NCI-H2227 treated with DMSO at 0.1 percent for 48 hours (cell line): ENCODE measurements at regions not wholly inside any gene's neighbourhood (a gene's known extent, or its start where the extent isn't known, plus 50 kb on each side); places are given as distances from the start of the nearest gene placed in this dataset.
A peak's percentile ranks its signal among the peaks of the same experiment; 100 is the strongest.

Source experiments
- DNase-seq: peaks from one replicate; lab custom pipeline; 2025; lab: John Stamatoyannopoulos, UW

DNA sequence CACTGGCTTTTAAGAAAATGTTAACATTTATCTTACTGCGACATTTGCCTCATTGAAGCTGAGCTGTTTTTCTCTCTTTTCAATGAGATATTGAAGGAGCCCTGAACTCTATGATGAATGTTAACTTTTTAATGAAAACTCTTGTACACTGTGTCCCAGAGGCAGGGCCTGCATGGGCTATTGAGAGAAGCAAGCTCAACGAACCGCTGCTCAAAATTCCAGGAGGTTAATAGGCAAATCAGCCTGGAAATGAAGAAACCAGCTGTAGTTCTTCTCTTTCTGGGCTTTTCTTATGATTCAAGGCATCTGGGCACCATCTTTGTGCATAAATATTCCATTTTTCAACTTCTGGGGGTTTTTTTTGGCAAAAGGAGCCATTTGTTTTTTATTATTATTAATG lies 168.4 kb upstream of the NPVF start:
- DNase-seq: no peak

DNA sequence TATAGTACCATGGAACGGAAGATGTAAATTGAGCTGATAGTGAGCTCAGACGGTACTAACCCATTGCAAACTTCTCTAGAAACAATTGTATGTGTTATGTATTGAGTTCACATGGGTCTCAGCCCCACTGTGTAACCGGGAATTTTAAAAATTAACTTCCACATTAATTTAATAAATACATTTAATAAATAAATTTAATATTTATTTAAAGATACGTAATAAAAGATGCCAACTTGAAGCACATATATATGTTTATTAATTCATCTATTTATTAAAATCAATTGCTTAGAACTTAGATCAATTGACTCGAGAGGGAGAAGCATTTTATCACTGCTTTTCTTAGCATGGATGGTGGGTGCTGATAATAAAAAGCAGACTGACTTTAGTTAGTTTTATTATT lies 170.1 kb upstream of the NPVF start:
- DNase-seq: no peak

DNA sequence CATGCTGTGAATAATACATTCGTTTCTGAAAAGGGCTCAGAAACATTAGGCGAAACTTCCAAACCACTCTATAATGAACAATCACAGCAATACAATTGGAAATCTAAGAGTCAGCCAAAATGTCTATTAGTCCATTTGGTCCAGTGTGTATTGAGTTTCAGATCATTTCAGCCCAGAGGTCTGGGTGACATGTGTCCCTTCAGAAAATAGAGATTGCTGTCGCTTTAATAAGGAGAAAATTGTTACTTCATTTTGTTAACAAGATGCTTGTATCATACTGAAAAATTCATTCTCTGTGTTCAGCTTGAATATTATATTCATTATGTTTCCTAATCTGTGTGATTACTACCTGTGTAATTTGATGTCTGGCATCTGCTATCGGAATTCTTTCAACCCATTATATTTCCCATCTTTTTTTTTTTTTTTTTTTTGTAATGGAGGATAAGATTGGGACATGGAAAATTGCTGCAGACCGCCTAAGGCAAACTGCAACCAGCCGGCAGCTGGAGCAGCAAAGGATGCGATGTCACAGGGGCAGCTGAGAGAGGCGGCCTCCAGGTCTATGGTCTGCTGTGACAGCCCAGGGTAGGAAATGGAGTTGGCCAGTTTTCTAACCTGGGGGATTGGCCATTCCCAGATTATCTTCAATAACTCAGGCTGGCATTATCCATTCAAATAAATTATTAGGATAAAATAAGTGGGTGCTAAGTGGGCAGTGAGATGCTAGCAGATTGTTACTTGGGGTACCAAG lies 170.9 kb upstream of the NPVF start:
- peak; percentile 71 for DNase-seq

DNA sequence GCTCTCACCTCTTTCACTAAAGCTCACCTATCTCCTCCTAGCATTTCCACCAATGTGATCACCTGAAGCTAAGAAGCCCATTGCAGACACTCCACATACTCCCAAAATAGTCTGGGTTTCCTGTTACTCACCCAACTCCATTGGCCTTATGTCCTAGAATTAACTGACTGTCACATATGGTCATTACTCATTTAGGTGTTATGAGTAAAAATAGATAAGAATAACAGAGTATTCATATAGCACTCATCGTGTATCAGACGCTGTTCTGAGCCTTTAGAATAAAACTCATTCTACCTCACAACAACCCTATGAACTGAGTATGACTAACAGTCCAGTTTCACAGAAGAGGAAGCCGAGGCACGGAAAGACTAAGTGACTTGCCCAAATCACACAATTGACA lies 174.2 kb upstream of the NPVF start:
- no peak for DNase-seq

DNA sequence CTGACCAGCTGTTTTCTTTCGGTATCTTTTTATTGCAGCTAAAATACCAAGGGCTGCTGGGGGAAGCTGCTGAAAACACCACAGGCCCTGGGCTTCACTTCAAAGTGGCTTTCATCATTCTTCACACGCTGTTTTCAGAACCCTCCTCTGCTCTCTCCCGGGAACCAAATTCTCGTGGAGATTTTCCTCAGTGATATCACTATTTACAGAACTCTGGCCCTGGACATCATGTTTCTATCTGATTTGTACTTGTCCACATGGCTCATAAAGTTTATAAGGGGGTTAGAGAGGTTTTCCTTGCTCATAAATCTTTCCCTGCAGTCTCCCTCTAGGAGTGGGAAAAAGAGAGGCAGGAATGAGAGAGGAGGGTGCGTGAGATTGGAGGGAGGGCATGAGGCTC lies 177.4 kb upstream of the NPVF start:
- no peak for DNase-seq

DNA sequence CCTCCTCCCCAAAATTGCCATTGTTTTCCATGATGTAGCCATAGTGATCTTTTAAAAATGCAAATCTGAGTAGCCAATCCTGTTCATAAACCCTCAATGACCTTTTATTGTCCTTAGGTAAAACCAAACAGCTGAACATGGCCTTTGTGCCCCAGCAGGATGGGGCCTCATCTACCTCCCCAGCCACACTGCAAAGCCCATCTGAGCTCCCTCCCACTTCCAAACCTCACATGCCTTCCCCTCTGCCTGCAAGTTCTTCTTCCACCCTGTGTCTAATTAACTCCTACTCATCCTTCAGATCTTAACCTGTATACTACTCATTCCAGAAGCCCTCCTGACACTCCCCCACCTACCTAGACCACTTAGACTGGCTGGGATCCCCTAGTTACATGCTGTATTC lies 178.8 kb upstream of the NPVF start:
- no peak for DNase-seq

DNA sequence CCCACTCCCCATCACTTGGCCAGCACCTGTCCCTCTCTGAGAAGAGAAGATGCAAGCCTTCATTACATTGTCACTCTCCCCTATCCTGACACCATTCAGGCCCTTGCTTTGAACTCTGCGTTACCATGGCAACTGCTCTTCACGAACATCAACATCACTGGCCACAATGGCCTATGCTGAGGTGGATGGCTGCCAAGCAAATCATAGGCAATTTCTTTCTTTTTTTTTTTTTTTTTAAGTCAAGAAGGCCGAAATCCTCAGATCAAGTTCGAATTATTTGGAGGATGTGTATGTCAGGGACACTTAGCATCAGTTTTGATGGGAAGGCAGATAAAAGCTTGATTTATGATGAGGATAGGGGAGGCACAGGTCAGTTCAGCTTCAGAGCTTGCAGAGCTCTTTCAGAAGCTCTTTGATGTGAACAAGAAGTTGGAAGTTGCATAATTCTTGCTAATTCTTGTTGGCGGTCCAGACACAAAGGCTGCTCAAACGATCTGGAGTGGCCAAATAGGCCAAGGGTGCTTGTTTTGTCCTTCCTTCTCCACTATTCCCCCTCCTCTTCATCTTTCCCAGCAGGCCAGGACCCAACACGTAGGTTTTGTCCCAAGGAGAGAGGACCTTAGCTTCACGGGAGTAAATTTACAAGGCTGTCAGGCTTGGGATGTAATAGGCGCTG lies 179.9 kb upstream of the NPVF start:
- DNase-seq: peak; percentile 93

DNA sequence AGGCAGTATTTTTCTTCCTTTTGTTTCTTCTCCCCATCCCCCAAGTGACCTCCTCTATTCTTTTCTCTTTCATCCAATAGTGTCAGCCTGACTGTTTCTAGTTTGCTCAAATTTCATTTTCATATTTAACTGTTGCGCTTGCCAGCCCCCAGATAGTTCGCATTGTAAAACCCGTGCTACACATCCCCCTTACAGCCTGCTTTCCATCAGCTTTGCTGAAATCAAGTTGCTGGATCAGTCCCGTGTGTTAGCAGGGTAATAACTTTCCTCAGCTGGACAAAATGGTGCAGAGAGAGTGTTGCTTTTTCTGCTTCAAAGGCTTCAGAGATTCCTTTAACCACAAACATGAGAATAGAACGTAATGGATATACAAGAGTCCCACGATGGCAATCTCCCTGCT lies 180.6 kb upstream of the NPVF start:
- no peak for DNase-seq

DNA sequence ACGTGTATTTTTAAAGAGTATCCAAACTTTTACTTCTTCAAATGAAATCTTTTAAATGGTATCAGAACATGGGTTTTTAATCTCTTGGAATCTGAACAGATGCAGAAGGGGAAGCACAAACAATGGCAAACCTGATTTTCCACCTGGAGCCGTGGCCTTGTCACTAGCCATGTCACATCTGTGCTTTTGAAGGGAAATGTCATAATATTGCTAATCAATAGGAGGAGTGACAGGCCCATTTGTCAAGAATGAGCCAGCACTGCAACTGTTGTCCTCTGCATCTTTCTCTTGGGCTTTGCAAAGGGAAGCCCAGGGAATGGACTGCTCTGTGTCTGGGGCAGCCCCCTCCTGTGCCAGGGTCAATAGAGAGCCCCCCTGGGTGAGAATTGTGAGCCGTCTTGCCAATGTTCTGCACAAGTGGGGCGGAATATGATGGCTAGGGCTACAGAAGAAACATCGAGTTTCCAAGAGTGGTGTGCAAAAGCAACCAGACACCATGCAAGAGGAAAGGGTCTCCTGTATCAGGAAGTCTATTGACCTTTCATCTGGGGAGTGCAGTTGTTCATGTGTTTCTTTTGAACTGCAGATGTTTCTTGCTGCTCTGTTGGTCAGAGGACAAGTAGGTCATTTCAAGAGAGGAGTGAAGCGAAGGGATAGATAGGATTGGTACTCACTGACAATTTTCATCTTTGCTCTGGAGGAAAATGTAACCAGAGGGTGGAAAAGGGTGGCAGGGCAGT lies 181.8 kb upstream of the NPVF start:
- DNase-seq: no peak

DNA sequence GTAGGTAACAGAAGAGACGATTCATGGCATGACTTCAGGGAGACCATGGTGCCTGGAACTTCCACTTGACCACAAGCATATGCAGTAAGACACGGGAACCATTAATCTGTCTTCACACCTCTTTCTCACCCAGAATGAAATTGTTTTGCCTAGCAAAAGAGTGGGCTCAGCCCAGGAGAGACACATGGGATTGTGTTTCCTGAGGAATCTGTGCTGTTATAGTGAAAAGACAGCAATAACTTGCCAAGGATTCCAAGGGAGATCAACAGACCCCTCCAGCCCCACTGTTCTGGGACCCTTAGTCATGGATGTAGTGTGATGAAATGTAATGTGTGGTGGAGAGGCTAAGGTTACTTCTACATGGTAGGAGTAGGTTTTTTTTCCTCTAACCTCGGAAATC lies 192.5 kb upstream of the NPVF start:
- DNase-seq: no peak

DNA sequence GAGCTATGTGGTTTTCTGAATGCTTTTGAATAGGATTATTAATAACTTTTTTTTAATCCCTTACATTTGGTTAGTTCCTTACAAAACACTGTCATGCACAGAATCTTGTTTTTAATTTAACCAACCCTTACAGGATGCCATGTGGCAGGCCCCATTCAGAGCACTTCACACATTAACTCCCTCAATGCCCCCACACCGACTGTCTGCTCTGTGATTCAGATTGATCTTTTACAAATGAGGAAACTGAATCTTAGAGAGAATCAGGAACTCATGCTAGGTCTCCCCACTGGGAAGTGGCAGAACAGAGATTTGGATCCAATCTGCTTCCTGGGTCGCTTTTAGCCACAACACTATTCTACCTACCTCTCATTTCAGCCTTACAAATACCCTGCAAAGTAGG lies 195.8 kb upstream of the NPVF start:
- no peak for DNase-seq

DNA sequence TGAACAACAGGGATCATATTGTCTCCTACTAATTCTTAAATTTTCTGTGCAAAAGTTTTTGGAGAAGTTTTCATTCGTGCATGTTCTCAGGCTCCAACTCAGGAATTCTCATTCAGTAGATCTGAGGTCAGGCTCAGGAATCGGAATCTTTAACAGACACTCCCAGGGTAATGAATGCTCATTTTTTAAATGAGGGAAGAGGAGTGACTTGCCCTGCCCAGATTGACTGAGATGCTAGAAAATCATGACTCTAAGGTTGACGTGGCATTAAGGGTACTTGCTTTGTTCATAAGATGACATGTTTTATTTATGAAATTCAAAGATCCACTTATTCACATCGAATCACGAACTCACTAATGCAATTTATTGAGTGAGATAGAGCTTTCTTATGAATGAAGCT lies 196.6 kb upstream of the NPVF start:
- DNase-seq: no peak

DNA sequence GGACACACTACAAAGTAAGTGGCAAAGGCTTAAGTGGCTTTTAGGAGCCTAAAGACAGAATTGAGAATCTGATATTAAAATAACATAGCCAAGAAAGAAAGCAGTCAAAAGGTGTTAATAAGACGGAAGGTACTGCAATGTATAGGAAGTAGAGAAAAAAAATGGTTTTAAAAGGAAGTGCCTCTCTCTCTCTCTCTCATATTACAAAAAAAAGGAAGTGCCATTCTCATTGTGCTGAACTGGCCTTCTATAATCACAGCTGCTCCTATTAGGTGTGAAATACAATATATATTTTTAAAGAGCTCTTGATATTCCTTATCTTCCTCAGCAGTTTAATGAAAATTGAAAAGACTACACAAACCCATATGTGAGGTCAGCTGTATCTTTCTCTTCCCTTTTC lies 199.4 kb upstream of the NPVF start:
- no peak for DNase-seq

DNA sequence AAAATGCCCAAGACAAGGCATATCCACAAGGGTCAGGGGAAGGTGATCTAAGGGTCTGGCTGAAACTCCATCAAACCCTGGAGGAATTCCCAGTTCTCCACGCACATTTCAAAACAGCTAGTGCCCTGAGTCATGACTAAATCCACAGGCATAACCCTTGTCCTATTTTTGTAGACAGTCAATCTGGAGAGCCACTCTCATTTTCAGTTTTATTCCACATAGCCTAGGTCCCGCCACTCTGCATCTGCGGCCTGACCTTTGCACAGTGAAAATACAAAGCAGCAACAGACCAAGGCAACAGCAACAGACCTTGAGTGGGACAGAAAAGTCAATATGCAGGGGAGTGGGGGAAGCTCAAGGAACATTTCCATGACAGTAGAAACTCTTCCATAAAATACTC lies 201.4 kb upstream of the NPVF start:
- no peak for DNase-seq

DNA sequence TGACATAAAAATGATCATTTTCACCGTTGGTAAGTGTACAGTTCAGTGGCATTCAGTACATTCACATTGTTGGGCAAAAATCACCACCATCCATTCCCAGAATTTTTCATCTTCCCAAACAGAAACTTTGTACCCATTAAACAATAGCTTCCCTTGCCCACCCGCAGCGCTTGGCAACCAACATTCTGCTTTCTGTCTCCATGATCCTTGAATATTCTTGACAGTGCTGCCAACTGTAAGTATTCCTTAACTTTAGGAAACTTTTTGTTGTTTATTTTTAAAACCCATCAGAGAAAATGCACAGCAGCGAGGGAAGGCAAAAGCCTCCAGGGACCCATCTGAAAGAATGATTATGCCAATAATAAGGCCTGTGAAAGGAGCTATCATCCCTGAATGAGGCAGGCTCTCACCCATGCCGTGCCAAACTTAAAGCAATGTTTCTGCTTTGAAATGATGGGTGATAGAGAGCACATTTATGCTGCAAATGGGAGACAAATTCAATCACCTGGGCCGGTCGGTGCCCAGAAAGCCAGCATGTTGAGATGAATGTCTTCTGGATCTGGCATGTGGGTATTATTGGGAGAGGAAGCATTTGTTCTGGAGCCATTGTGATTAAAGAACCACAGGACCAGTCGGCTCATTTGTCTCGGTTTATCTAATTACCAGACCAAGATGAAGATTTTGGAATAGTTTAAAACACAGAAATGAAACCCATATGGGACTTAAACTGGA lies 202.1 kb upstream of the NPVF start:
- no peak for DNase-seq

DNA sequence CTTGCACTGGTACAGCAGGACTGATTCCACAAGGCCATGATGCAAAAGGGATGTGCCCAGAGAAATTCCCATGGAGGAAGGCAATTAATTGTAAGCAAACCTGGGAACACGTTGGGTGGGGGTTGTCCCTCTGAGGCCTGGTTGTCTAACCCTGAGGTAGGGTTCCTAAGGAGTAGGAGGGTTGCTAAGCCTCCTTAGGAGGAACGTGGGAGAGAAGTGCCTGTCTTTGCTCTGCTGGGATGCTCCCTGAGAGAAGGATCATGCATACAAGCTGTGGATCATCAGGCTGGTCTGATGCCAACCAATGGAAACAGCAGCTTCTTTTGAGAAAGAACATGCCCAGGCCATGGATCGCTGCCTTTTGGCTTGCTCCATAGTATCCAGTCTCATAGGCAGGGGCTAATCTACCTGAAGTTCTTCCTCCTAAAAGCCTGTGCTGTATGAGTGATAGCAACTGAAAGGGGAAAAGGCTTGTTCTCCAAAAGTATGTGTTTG lies 203.7 kb upstream of the NPVF start:
- no peak for DNase-seq

DNA sequence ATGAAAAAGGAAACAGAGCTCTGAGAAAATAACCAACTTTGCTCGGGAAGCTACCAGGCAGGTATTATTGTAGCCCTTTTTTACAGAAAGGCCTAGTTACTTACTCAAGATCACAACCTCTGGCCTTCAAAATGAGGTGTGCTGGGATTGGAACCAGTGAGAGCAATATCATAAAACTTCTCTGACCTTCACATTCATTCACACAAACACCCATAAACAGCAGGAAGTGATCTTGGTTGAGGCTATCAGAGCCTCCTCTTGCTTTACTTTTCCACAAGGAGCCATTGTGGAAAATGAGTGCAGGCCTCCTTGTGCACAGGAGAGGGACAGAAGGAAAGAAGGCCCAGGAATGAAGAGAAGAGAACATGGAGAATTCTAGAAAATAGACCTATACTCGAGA lies 204.5 kb upstream of the NPVF start:
- no peak for DNase-seq

DNA sequence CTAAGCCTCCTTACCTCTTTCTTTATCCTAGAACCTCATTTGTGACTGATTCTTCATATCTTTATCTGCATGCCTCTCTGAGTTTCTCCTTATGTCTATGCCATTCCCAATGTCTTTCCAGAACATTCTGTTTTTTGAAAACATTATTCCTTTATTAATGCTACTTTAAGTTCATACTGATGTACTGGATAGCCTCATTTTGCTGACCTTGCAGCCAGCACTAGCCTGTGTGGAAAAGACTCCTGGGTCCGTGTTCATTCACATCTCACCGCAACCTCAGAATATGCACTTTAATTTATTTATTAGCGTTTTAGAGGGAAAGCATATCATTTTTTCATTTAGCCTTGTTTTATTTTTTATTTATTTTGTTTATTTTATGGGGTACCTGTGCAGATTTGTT lies 208.1 kb upstream of the NPVF start:
- no peak for DNase-seq

DNA sequence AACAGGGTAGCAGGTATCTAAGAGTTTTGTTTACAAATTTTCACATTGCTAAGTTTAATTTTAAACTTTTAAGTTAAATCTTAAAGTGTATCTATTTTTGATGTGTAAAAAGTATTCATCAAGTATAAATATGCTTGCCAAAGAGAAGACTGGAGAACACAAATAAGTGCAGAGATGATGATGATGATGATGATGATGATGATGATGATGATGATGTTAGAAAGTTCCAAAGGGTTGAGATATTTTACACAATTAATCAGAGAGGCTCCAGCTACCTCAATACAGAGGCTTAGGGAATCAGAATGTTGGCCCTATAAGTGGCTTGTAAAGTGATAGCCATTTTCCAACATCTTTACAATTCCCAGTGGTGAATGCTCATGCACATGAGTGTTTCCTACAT lies 209.0 kb upstream of the NPVF start:
- DNase-seq: no peak

DNA sequence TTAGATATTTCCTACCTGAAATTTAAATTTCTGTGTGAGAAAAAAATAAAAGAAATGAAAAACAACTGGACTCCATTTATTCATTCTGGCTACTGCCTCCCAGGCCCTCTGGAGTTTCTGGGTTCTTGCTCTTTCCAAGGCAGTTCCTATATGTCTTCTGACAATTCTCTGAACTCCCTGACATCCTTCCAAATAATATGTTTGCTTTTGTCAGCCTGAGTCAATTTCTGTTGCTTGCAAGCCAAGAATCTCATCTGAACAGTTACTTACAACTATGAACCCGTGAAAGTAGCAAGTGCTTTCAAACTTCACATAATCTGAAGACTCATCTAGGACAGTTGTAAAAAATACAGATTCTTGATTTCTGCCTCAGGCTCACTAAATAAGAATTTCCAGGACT lies 216.7 kb upstream of the NPVF start:
- no peak for DNase-seq

DNA sequence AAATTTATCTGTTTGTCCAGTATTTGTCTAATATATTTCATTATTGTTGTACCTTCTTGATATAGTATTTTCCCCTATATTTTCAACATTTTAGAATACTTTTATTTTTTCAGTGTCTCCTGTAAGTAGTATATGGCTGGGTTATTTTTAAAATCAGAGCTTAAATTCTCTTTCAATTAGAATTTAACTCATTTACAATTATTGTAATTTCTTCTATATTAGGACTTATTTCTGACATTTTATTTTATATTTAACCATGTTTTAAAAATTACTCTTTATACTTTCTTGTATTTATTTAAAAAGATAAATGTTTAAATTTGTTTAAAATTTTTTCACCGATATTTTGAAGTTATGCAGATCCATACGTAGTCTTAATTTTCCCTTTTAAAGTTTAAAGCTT lies 220.0 kb upstream of the NPVF start:
- DNase-seq: no peak

DNA sequence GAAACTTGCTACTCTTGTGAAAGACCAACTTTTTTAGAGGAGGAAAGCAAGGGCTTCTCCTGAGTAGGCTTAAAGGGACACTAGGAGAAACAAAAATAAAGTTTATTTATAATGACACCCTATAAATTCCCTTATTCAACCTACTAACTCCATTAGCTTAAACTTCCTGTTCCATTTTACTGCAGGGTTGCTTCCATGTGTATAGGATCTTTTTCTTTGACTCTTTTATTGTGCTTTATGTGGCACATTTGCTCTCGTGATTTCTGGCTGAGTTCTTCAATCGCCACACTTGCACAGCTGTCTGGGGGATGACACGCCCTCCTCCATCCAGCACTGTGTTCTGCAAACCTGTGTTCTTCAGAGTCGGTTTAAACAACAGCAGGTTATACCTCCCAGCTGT lies 225.7 kb upstream of the NPVF start:
- peak; percentile 52 for DNase-seq
